HepG2 (cell line): ENCODE measurements at regions not wholly inside any gene's neighbourhood (a gene's known extent, or its start where the extent isn't known, plus 50 kb on each side); places are given as distances from the start of the nearest gene placed in this dataset.

Source experiments
- ATAC-seq: fragments of 200-7000 bp; cut with Tn5 transposase; 3 replicates; pipeline ENCODE4 v1.9.1; 2020; ENCODE audit warnings: mild to moderate bottlenecking, moderate library complexity
- BruUV-seq: library from RNA; stranded (reverse); fragments of 400-500 nt; replicated peaks from 2 replicates; lab custom pipeline; 2021; lab: Mats Ljungman, UMichigan
- CTCF ChIA-PET: fragments of 300-600 bp; formaldehyde crosslinking; extraction: SDS; loops from one replicate; lab custom pipeline; 2021; ENCODE audit warnings: low total read pairs, inconsistent platforms, low intra/inter-chr PET ratio; lab: Yijun Ruan, JAX
- POLR2A ChIA-PET: fragments of 350-600 bp; sonication (Branson Sonifier 250); formaldehyde crosslinking; loops from one replicate; lab custom pipeline; 2020; ENCODE audit warnings: antibody characterized with exemption, inconsistent platforms; lab: Yijun Ruan, JAX
- DNase-seq: peaks from one replicate; pipeline ENCODE4 v3.0.0-alpha.2; 2015; ENCODE audit warnings: low spot score
- FAIRE-seq: peaks from 3 replicates; lab custom pipeline; 2011; peaks lifted over from hg19 to GRCh38; lab: Jason Lieb, UNC
- H2AFZ ChIP-seq: one replicate; pipeline ENCODE4 v1.6.1; 2011; ENCODE audit warnings: low read length, inconsistent platforms
- H3K27ac ChIP-seq: fragments of 300-600 bp; 3 replicates; pipeline ENCODE4 v1.8.0; 2011; ENCODE audit warnings: mixed run types, mild to moderate bottlenecking, mixed read lengths, low read length, inconsistent platforms; ENCODE audit not compliant: insufficient read depth; ENCODE audit errors: extremely low read length
- H3K27me3 ChIP-seq, 2 experiments: fragments of 200-600 bp in 1 of 2; 2 replicates in 1 of 2; 3 replicates in 1 of 2; pipeline versions ENCODE4 v1.6.0 to v1.8.0; 2011; ENCODE audit warnings: low read length in 2 of 2, mild to moderate bottlenecking in 2 of 2, moderate library complexity in 2 of 2, inconsistent platforms in 1 of 2; ENCODE audit not compliant: insufficient read depth in 2 of 2, control insufficient read depth in 1 of 2
- H3K36me3 ChIP-seq, 2 experiments: fragments of 200-600 bp in 1 of 2; replicated peaks in 1 of 2; 2 replicates in 1 of 2; 3 replicates in 1 of 2; pipeline versions ENCODE4 v1.5.1 to v1.8.0; 2011; ENCODE audit warnings: low read length in 2 of 2, inconsistent platforms in 1 of 2; ENCODE audit not compliant: insufficient read depth in 2 of 2, control insufficient read depth in 1 of 2
- H3K4me1 ChIP-seq: 2 replicates; pipeline ENCODE4 v1.5.1; 2012; ENCODE audit warnings: low read length, inconsistent platforms; ENCODE audit not compliant: insufficient read depth
- H3K4me2 ChIP-seq: 2 replicates; pipeline ENCODE4 v1.6.0; 2011; ENCODE audit warnings: low read depth, low read length, inconsistent platforms
- H3K4me3 ChIP-seq, 3 experiments: fragments of 200-600 bp in 1 of 3; sonication (generic), shearing (Covaris generic) in 1 of 3; replicated peaks in 1 of 3; 2 replicates each; pipeline ENCODE4 v1.5.1; 2011 to 2016; ENCODE audit warnings: low read length in 3 of 3, inconsistent platforms in 2 of 3, low read depth in 2 of 3, mild to moderate bottlenecking in 2 of 3, control low read depth in 1 of 3, mixed read lengths in 1 of 3; ENCODE audit not compliant: insufficient read depth in 1 of 3
- H3K79me2 ChIP-seq: one replicate; pipeline ENCODE4 v1.6.1; 2011; ENCODE audit warnings: low read length, inconsistent platforms; ENCODE audit not compliant: insufficient read depth
- H3K9ac ChIP-seq: 2 replicates; pipeline ENCODE4 v1.6.0; 2011; ENCODE audit warnings: mild to moderate bottlenecking, low read depth, low read length, inconsistent platforms; ENCODE audit not compliant: insufficient read depth
- H3K9me3 ChIP-seq: 2 replicates; pipeline ENCODE4 v1.5.1; 2012; ENCODE audit warnings: mild to moderate bottlenecking, low read length
- H4K20me1 ChIP-seq: 2 replicates; pipeline ENCODE4 v1.6.0; 2011; ENCODE audit warnings: inconsistent platforms, mild to moderate bottlenecking, low read length, moderate library complexity; ENCODE audit not compliant: insufficient read depth
- MAFK ChIP-seq, 2 experiments: IDR thresholded peaks in 1 of 2; conservative IDR thresholded peaks in 1 of 2; 2 replicates each; pipeline ENCODE4 v1.6.1; 2011; ENCODE audit warnings: improper control_type of control experiment in 2 of 2, low read length in 2 of 2
- MNT ChIP-seq: fragments of 450-650 bp; IDR thresholded peaks from 2 replicates; pipeline ENCODE4 v1.6.1; 2016
- YEATS2 ChIP-seq: sonication (generic); formaldehyde crosslinking; IDR thresholded peaks from 2 replicates; pipeline ENCODE4 v1.4.0; 2020; ENCODE audit warnings: missing genetic modification reagents, borderline replicate concordance
- ZNF644 ChIP-seq: IDR thresholded peaks from 2 replicates; pipeline ENCODE4 v1.6.1; 2016; ENCODE audit warnings: low read depth
- WGBS: methylation state at CpG from one replicate; pipeline ENCODE4 v1.1.6; 2017; ENCODE audit warnings: low lambda C conversion rate; 5-methylcytosine and 5-hydroxymethylcytosine counted together
- in situ Hi-C: cut with HindIII; loops from 2 replicates; pipeline ENCODE4 v1.10.0; 2017; ENCODE audit warnings: low pct_unique_long_range_greater_than_20kb; ENCODE audit not compliant: extremely low pct_ligation_motif_present
- intact Hi-C: fragments of 100-400 bp; cut with micrococcal nuclease; formaldehyde crosslinking; loops from one replicate; pipeline ENCODE4 v1.10.0; 2022; ENCODE audit not compliant: unreplicated experiment

- TF ChIP-seq ZNF644 (CRISPR knock-in tag) = no peak
- peak; percentile 24 to 41; a peak in 2 of 4 replicates for TF ChIP-seq MAFK (conservative IDR thresholded peaks at IDR 0.05 in 1 of 2, IDR thresholded peaks at IDR 0.05 in 1 of 2; ENCODE audit: low read length in 2 of 2)
- no TSS peak for BruUV-seq
- Histone ChIP-seq H3K27me3 (peaks cover 13 to 81% of the 10 kb centered on the region in 2 experiments; a peak in 4 of 5 replicates), H3K4me3 (no peak overlapping the region), H3K4me1 (no peaks in the 10 kb centered on the region), H3K79me2 (no peaks in the 10 kb centered on the region), H2AFZ (no peak overlapping the region), H3K36me3 (no peaks in the 10 kb centered on the region), H3K4me2 (no peak overlapping the region), H3K9ac (no peak overlapping the region), H3K27ac (no peak overlapping the region), H3K9me3 (no peaks in the 10 kb centered on the region), H4K20me1 (no peaks in the 10 kb centered on the region; the same call in 1 of the 2 replicates)
- in situ Hi-C loops (no loop called here), intact Hi-C loops (no loop called here)
- 0% methylated on average over 11 of the region's 17 CpGs for WGBS
- DNase-seq = no peak
- no peak for FAIRE-seq
- no peak for ATAC-seq
- ChIA-PET CTCF (no interaction called here), POLR2A (no interaction called here)
Measured at GRCh38 chr16:86382067-86382773, 128.1 kb upstream of the FOXF1 start.

- Histone ChIP-seq H3K36me3 (no peaks in the 10 kb centered on the region), H3K9ac (no peak overlapping the region), H3K4me1 (no peaks in the 10 kb centered on the region), H3K27me3 (peaks cover 6 to 81% of the 10 kb centered on the region in 2 experiments; a peak in 4 of 5 replicates), H3K27ac (no peak overlapping the region), H3K9me3 (no peaks in the 10 kb centered on the region), H2AFZ (no peak overlapping the region), H4K20me1 (no peaks in the 10 kb centered on the region; the same call in 1 of the 2 replicates), H3K79me2 (no peaks in the 10 kb centered on the region), H3K4me3 (no peak overlapping the region), H3K4me2 (no peak overlapping the region)
- DNase-seq (no peak), ATAC-seq (no peak), FAIRE-seq (no peak)
- WGBS = 48% methylated on average over 13 of the region's 15 CpGs
- intact Hi-C loops (no loop called here), in situ Hi-C loops (no loop called here)
- ChIA-PET CTCF (no interaction called here), POLR2A (no interaction called here)
- BruUV-seq = no TSS peak
- peak; percentile 31; the same call in 1 of the 2 replicates for TF ChIP-seq MNT
- TF ChIP-seq YEATS2 (CRISPR knock-in tag) = no peak
Measured at GRCh38 chr16:86382774-86383407, 127.4 kb upstream of the FOXF1 start.
